ENCODE measurements at regions not wholly inside any gene's neighbourhood (a gene's known extent, or its start where the extent isn't known, plus 50 kb on each side); places are given as distances from the start of the nearest gene placed in this dataset.
A peak's percentile ranks its signal among the peaks of the same experiment; 100 is the strongest.

GRCh38 chr19:46945694-46946489 lies 73.7 kb upstream of the NPAS1 start:
- no peak for DNase-seq

- DNase-seq: no peak
These were observed 72.9 kb upstream of the NPAS1 start for GRCh38 chr19:46946611-46947238.

GRCh38 chr19:46947866-46948265 lies 71.8 kb upstream of the NPAS1 start:
- DNase-seq: no peak

- no peak for DNase-seq
These were observed 69.0 kb upstream of the NPAS1 start for GRCh38 chr19:46950526-46951170.

GRCh38 chr19:46951171-46951986 lies 68.3 kb upstream of the NPAS1 start:
- no peak for DNase-seq

GRCh38 chr19:46952874-46953273 lies 66.8 kb upstream of the NPAS1 start:
- no peak for DNase-seq

- no peak for DNase-seq
These were observed 65.6 kb upstream of the NPAS1 start for GRCh38 chr19:46953955-46954501.

- DNase-seq: no peak
These were observed 65.1 kb upstream of the NPAS1 start for GRCh38 chr19:46954502-46954992.

- DNase-seq: peak; percentile 69 to 75
These were observed 64.4 kb upstream of the NPAS1 start for GRCh38 chr19:46954993-46955812.

GRCh38 chr19:46955813-46956371 lies 63.7 kb upstream of the NPAS1 start:
- no peak for DNase-seq

- no peak for DNase-seq
These were observed 61.1 kb upstream of the NPAS1 start for GRCh38 chr19:46958532-46958931.

GRCh38 chr19:46959894-46960556 lies 59.6 kb upstream of the NPAS1 start:
- no peak for DNase-seq

- DNase-seq: no peak
These were observed 57.5 kb upstream of the NPAS1 start for GRCh38 chr19:46962030-46962570.

GRCh38 chr19:46963093-46963734 lies 56.4 kb upstream of the NPAS1 start:
- DNase-seq: no peak

- DNase-seq: no peak
These were observed 52.0 kb upstream of the NPAS1 start for GRCh38 chr19:46967578-46968032.
